DND-41 (cell line): ENCODE measurements at regions not wholly inside any gene's neighbourhood (a gene's known extent, or its start where the extent isn't known, plus 50 kb on each side); places are given as distances from the start of the nearest gene placed in this dataset.

Experiments
- ATAC-seq: fragments of 200-7000 bp; cut with Tn5 transposase; 3 replicates; pipeline ENCODE4 v1.9.1; 2021; ENCODE audit warnings: low read depth; ENCODE audit not compliant: insufficient read depth
- DNase-seq: peaks from one replicate; pipeline ENCODE4 v3.0.0-alpha.2; 2020
- H2AFZ ChIP-seq: 2 replicates; pipeline ENCODE4 v1.6.0; 2012; ENCODE audit warnings: low read depth, low read length
- H3K27ac ChIP-seq: 2 replicates; pipeline ENCODE4 v1.5.1; 2012; ENCODE audit warnings: low read length, inconsistent platforms
- H3K27me3 ChIP-seq: fragments of 200-600 bp; sonication (generic); 2 replicates; pipeline ENCODE4 v1.6.0; 2012; ENCODE audit warnings: low read length, mild to moderate bottlenecking, inconsistent platforms; ENCODE audit not compliant: insufficient read depth, poor library complexity
- H3K36me3 ChIP-seq: 2 replicates; pipeline ENCODE4 v1.5.1; 2012; ENCODE audit warnings: low read length, inconsistent platforms; ENCODE audit not compliant: insufficient read depth
- H3K4me1 ChIP-seq: 2 replicates; pipeline ENCODE4 v1.5.1; 2012; ENCODE audit warnings: mild to moderate bottlenecking, low read length; ENCODE audit not compliant: insufficient read depth
- H3K4me2 ChIP-seq: 2 replicates; pipeline ENCODE4 v1.6.0; 2012; ENCODE audit warnings: mild to moderate bottlenecking, moderate library complexity, low read length, inconsistent platforms; ENCODE audit not compliant: insufficient read depth
- H3K4me3 ChIP-seq, 2 experiments: fragments of 200-600 bp in 1 of 2; shearing (Covaris generic) in 1 of 2; 2 replicates each; pipeline ENCODE4 v1.5.1; 2012 to 2016; ENCODE audit warnings: inconsistent platforms in 2 of 2, low read length in 2 of 2, mild to moderate bottlenecking in 2 of 2, low read depth in 1 of 2, moderate library complexity in 1 of 2
- H3K79me2 ChIP-seq: 2 replicates; pipeline ENCODE4 v1.6.0; 2012; ENCODE audit warnings: low read length, inconsistent platforms; ENCODE audit not compliant: insufficient read depth
- H3K9ac ChIP-seq: 2 replicates; pipeline ENCODE4 v1.6.0; 2012; ENCODE audit warnings: low read depth, mild to moderate bottlenecking, inconsistent platforms, low read length, moderate library complexity
- H3K9me3 ChIP-seq: 2 replicates; pipeline ENCODE4 v1.5.1; 2012; ENCODE audit warnings: low read length, moderate library complexity, mild to moderate bottlenecking, inconsistent platforms; ENCODE audit not compliant: insufficient read depth, severe bottlenecking
- H4K20me1 ChIP-seq: 2 replicates; pipeline ENCODE4 v1.6.0; 2012; ENCODE audit warnings: low read length; ENCODE audit not compliant: insufficient read depth
- CTCF ChIP-seq: IDR thresholded peaks from 2 replicates; pipeline ENCODE4 v1.5.1; 2012; ENCODE audit warnings: borderline replicate concordance, low read length, moderate library complexity, mild to moderate bottlenecking; ENCODE audit not compliant: poor library complexity, severe bottlenecking; ENCODE audit errors: extremely low read depth
- EZH2 ChIP-seq: IDR thresholded peaks from 3 replicates; pipeline ENCODE4 v1.6.1; 2012; ENCODE audit warnings: borderline replicate concordance, low read depth, mild to moderate bottlenecking, moderate library complexity, low read length, inconsistent platforms; ENCODE audit not compliant: severe bottlenecking

- H3K27ac ChIP-seq: no peak overlapping the region
- no peaks in the 10 kb centered on the region for H3K27me3 ChIP-seq
- TF ChIP-seq EZH2: no peak
- TF ChIP-seq CTCF: no peak
- no peaks in the 10 kb centered on the region for H3K79me2 ChIP-seq
- H3K9me3 ChIP-seq: no peaks in the 10 kb centered on the region
- ATAC-seq (no peak), DNase-seq (no peak)
- no peak overlapping the region for H3K9ac ChIP-seq
- H3K4me3 ChIP-seq: no peak overlapping the region
- no peaks in the 10 kb centered on the region for H3K4me1 ChIP-seq
- H3K4me2 ChIP-seq: no peak overlapping the region
- no peak overlapping the region for H2AFZ ChIP-seq
- H3K36me3 ChIP-seq: no peaks in the 10 kb centered on the region
- H4K20me1 ChIP-seq: no peaks in the 10 kb centered on the region
Observed at GRCh38 chr10:108031505-108031904, 867.0 kb upstream of the SORCS1 start.

- H3K9me3 ChIP-seq: no peaks in the 10 kb centered on the region
- TF ChIP-seq EZH2 (no peak), CTCF (no peak)
- DNase-seq (no peak), ATAC-seq (no peak)
- H3K4me1 ChIP-seq: no peaks in the 10 kb centered on the region
- H3K4me3 ChIP-seq: no peak overlapping the region
- H3K4me2 ChIP-seq: no peak overlapping the region
- H3K9ac ChIP-seq: no peak overlapping the region
- no peaks in the 10 kb centered on the region for H3K27me3 ChIP-seq
- H3K79me2 ChIP-seq: no peaks in the 10 kb centered on the region
- no peak overlapping the region for H3K27ac ChIP-seq
- no peaks in the 10 kb centered on the region for H4K20me1 ChIP-seq
- H2AFZ ChIP-seq: no peak overlapping the region
- no peaks in the 10 kb centered on the region for H3K36me3 ChIP-seq
Observed at GRCh38 chr10:108014902-108015177, 850.3 kb upstream of the SORCS1 start.

- Histone ChIP-seq H4K20me1 (no peaks in the 10 kb centered on the region), H3K4me2 (no peak overlapping the region), H3K9ac (no peak overlapping the region), H3K4me3 (no peak overlapping the region), H3K27ac (no peak overlapping the region), H3K27me3 (no peaks in the 10 kb centered on the region), H3K4me1 (no peaks in the 10 kb centered on the region), H3K79me2 (no peaks in the 10 kb centered on the region), H2AFZ (no peak overlapping the region), H3K9me3 (no peaks in the 10 kb centered on the region), H3K36me3 (no peaks in the 10 kb centered on the region)
- DNase-seq (no peak), ATAC-seq (no peak)
- TF ChIP-seq CTCF (no peak), EZH2 (no peak)
Observed at GRCh38 chr10:108014145-108014901, 849.8 kb upstream of the SORCS1 start.

GRCh38 chr10:108005627-108006026 lies 841.1 kb upstream of the SORCS1 start:
- DNase-seq (no peak), ATAC-seq (no peak)
- no peak overlapping the region for H3K27ac ChIP-seq
- H4K20me1 ChIP-seq: no peaks in the 10 kb centered on the region
- H3K36me3 ChIP-seq: no peaks in the 10 kb centered on the region
- H3K79me2 ChIP-seq: no peaks in the 10 kb centered on the region
- no peaks in the 10 kb centered on the region for H3K9me3 ChIP-seq
- H2AFZ ChIP-seq: no peak overlapping the region
- H3K4me2 ChIP-seq: no peak overlapping the region
- no peak overlapping the region for H3K9ac ChIP-seq
- TF ChIP-seq EZH2 (no peak), CTCF (no peak)
- no peaks in the 10 kb centered on the region for H3K27me3 ChIP-seq
- H3K4me1 ChIP-seq: no peaks in the 10 kb centered on the region
- H3K4me3 ChIP-seq: no peak overlapping the region
